HCT116 (cell line): ENCODE measurements at regions not wholly inside any gene's neighbourhood (a gene's known extent, or its start where the extent isn't known, plus 50 kb on each side); places are given as distances from the start of the nearest gene placed in this dataset.

ENCODE experiments used
- ATAC-seq: fragments of 200-7000 bp; cut with Tn5 transposase; 2 replicates; pipeline ENCODE4 v1.9.1; 2020; ENCODE audit warnings: mild to moderate bottlenecking, moderate library complexity
- BruUV-seq: library from RNA; stranded (reverse); fragments of 400-500 nt; replicated peaks from 2 replicates; lab custom pipeline; 2021; lab: Mats Ljungman, UMichigan
- CTCF ChIA-PET: fragments of 300-600 bp; sonication (Branson Sonifier 250); formaldehyde crosslinking; loops from one replicate; lab custom pipeline; 2021; ENCODE audit warnings: antibody characterized with exemption; lab: Charles Lee
- POLR2A ChIA-PET: fragments of 300-600, 350-600 bp; sonication (Branson Sonifier 250); formaldehyde crosslinking; loops from one replicate; lab custom pipeline; 2021; ENCODE audit warnings: antibody characterized with exemption; lab: Charles Lee
- RAD21 ChIA-PET, 2 experiments: fragments of 300-600 bp; sonication (Branson Sonifier 250); formaldehyde crosslinking; loops; one replicate each; lab custom pipeline; 2023; ENCODE audit warnings: low total read pairs in 2 of 2; ENCODE audit not compliant: uncharacterized antibody in 2 of 2, unreplicated experiment in 2 of 2, low non-redundant PET in 1 of 2; lab: Charles Lee
- DNase-seq: peaks from one replicate; pipeline ENCODE4 v3.0.0-alpha.2; 2010; ENCODE audit warnings: low read depth, low spot score
- H2AFZ ChIP-seq: fragments of 200-600 bp; shearing (Covaris generic), sonication (generic); 2 replicates; pipeline ENCODE4 v1.6.1; 2017; ENCODE audit warnings: low read depth, mixed run types, mixed read lengths, antibody characterized with exemption, low read length; ENCODE audit not compliant: poor library complexity, severe bottlenecking
- H3K27ac ChIP-seq: 2 replicates; pipeline ENCODE4 v1.5.1; 2012; ENCODE audit warnings: low read depth, low read length
- H3K27me3 ChIP-seq: fragments of 200-600 bp; sonication (generic); 2 replicates; pipeline ENCODE4 v1.6.1; 2016; ENCODE audit warnings: mixed run types, low read length, mixed read lengths; ENCODE audit not compliant: insufficient read depth
- H3K36me3 ChIP-seq, 2 experiments: fragments of 200-500 bp in 1 of 2; fragments of 200-600 bp in 1 of 2; sonication (Bioruptor generic) in 1 of 2; sonication (generic) in 1 of 2; 2 replicates each; pipeline versions ENCODE4 v1.5.1 to v1.6.1; 2014 to 2016; ENCODE audit warnings: low read length in 2 of 2, inconsistent platforms in 1 of 2, mixed read lengths in 1 of 2, mixed run types in 1 of 2; ENCODE audit not compliant: insufficient read depth in 2 of 2, control insufficient read depth in 1 of 2
- H3K4me1 ChIP-seq, 2 experiments: fragments of 200-600 bp in 1 of 2; sonication (generic) in 1 of 2; 2 replicates each; pipeline versions ENCODE4 v1.5.1 to v1.6.1; 2012 to 2017; ENCODE audit warnings: low read length in 2 of 2, inconsistent platforms in 1 of 2, mild to moderate bottlenecking in 1 of 2, mixed read lengths in 1 of 2, mixed run types in 1 of 2, moderate library complexity in 1 of 2; ENCODE audit not compliant: insufficient read depth in 2 of 2, control insufficient read depth in 1 of 2
- H3K4me2 ChIP-seq: fragments of 200-600 bp; sonication (generic); 2 replicates; pipeline ENCODE4 v1.6.1; 2017; ENCODE audit warnings: mixed run types, low read length, mixed read lengths
- H3K4me3 ChIP-seq, 2 experiments: fragments of 200-600 bp in 1 of 2; sonication (generic) in 1 of 2; replicated peaks in 1 of 2; 2 replicates each; pipeline ENCODE4 v1.5.1; 2011 to 2016; ENCODE audit warnings: low read length in 2 of 2, control low read depth in 1 of 2, low read depth in 1 of 2, mild to moderate bottlenecking in 1 of 2, mixed read lengths in 1 of 2, mixed run types in 1 of 2
- H3K79me2 ChIP-seq: fragments of 200-600 bp; sonication (generic); 2 replicates; pipeline ENCODE4 v1.6.1; 2017; ENCODE audit warnings: mild to moderate bottlenecking, mixed run types, low read length, moderate library complexity, mixed read lengths; ENCODE audit not compliant: insufficient read depth
- H3K9ac ChIP-seq: fragments of 200-600 bp; sonication (generic); 2 replicates; pipeline ENCODE4 v1.6.1; 2016; ENCODE audit warnings: low read length, mixed read lengths
- H3K9me2 ChIP-seq: fragments of 200-600 bp; sonication (generic), shearing (Covaris generic); 2 replicates; pipeline ENCODE4 v1.6.1; 2017; ENCODE audit warnings: mixed run types, mild to moderate bottlenecking, moderate library complexity; ENCODE audit not compliant: insufficient read depth
- H3K9me3 ChIP-seq, 2 experiments: fragments of 200-500 bp in 1 of 2; fragments of 200-600 bp in 1 of 2; sonication (Bioruptor generic) in 1 of 2; sonication (generic) in 1 of 2; 2 replicates each; pipeline ENCODE4 v1.6.1; 2014 to 2017; ENCODE audit warnings: low read length in 2 of 2, mixed read lengths in 2 of 2, inconsistent platforms in 1 of 2, low read depth in 1 of 2, mild to moderate bottlenecking in 1 of 2, mixed run types in 1 of 2, moderate library complexity in 1 of 2; ENCODE audit not compliant: control insufficient read depth in 1 of 2, insufficient read depth in 1 of 2
- H4K20me1 ChIP-seq: fragments of 200-600 bp; sonication (generic), shearing (Covaris generic); 2 replicates; pipeline ENCODE4 v1.6.1; 2017; ENCODE audit warnings: mixed run types, mild to moderate bottlenecking, moderate library complexity; ENCODE audit not compliant: insufficient read depth
- EGR1 ChIP-seq: IDR thresholded peaks from 2 replicates; pipeline ENCODE4 v1.6.1; 2012; ENCODE audit warnings: low read depth
- ELF1 ChIP-seq: IDR thresholded peaks from 2 replicates; pipeline ENCODE4 v1.6.1; 2012; ENCODE audit warnings: low read depth, borderline replicate concordance
- FOSL1 ChIP-seq: IDR thresholded peaks from 2 replicates; pipeline ENCODE4 v1.6.1; 2012; ENCODE audit warnings: low read depth
- JUND ChIP-seq: IDR thresholded peaks from 2 replicates; pipeline ENCODE4 v1.6.1; 2012
- POLR2A ChIP-seq: IDR thresholded peaks from 2 replicates; pipeline ENCODE4 v1.7.0; 2011; ENCODE audit warnings: borderline replicate concordance; ENCODE audit not compliant: insufficient read depth, insufficient read length; ENCODE audit errors: extremely low read depth
- POLR2AphosphoS5 ChIP-seq: IDR thresholded peaks from 2 replicates; pipeline ENCODE4 v1.6.1; 2011; ENCODE audit warnings: mild to moderate bottlenecking, low read depth, low read length, moderate library complexity
- RAD21 ChIP-seq: IDR thresholded peaks from 2 replicates; pipeline ENCODE4 v1.6.1; 2012; ENCODE audit warnings: low read depth, mild to moderate bottlenecking
- SP1 ChIP-seq: IDR thresholded peaks from 2 replicates; pipeline ENCODE4 v1.6.1; 2012; ENCODE audit warnings: low read depth
- ZFX ChIP-seq: fragments of 450-650 bp; IDR thresholded peaks from 2 replicates; pipeline ENCODE4 v1.6.1; 2017
- ZNF274 ChIP-seq: fragments of 200-500 bp; sonication (Bioruptor generic); IDR thresholded peaks from 2 replicates; pipeline ENCODE4 v1.6.1; 2014; ENCODE audit warnings: mild to moderate bottlenecking, low read depth, low read length, inconsistent platforms
- intact Hi-C: fragments of 100-400 bp; cut with micrococcal nuclease; formaldehyde crosslinking; loops from 2 replicates; pipeline ENCODE4 v1.10.0; 2022
- TF ChIP-seq, protein P1 (sequence below): IDR thresholded peaks from 2 replicates; pipeline ENCODE4 v1.6.1; 2012
- TF ChIP-seq, protein P2 (sequence below), 3 experiments: fragments of 200-600 bp in 1 of 3; sonication (generic) in 1 of 3; IDR thresholded peaks in 2 of 3; conservative IDR thresholded peaks in 1 of 3; 2 replicates each; pipeline ENCODE4 v1.5.1; 2012 to 2017; ENCODE audit warnings: low read depth in 2 of 3, low read length in 2 of 3, antibody characterized with exemption in 1 of 3, borderline replicate concordance in 1 of 3, control low read depth in 1 of 3, mild to moderate bottlenecking in 1 of 3, mixed read lengths in 1 of 3, mixed run types in 1 of 3, moderate library complexity in 1 of 3; ENCODE audit not compliant: insufficient read depth in 1 of 3
- TF ChIP-seq, protein P3 (sequence below): IDR thresholded peaks from 2 replicates; pipeline ENCODE4 v1.6.1; 2012

DNA sequence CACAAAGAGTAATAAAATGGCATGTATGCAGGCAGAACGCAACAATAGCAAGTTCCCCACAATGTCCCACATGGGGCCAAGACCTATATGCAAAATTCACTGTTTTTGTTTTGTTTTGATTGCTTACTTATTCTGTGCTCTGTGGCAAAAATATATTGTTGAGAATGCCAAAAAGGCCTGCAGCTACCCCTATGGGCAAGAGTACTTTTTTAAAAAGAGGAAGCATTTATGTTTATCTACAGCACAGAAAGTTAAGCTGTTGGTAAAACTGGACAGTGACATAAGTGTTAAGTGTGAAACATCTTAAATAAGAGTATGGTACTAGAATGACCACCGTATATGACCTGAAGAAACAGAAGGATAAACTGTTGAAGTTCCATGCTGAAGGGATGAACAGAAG lies 301.9 kb upstream of the ZC3H12C start:
- RAD21 ChIA-PET, result no interaction called here

DNA sequence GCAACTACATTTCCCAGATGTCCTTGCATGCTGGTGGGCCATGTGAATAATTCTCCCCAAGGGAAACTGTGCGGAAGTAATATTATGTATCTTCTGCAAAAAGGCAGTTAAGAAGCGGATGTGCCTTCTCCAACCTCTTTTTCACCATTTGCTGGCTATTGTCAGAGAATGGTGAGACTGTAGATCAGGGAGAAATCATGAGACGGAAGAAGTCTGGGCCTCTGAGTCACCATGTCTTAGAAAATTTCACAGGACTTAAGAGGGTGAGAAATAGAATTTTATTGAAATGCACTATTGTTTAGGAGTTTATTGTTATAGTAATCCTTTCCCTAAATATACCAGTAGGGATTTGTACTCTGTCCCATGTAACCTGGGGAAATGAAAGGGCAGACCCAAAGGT lies 298.7 kb upstream of the ZC3H12C start:
- no peak for ATAC-seq
- Histone ChIP-seq H2AFZ (no peak overlapping the region), H3K9ac (no peak overlapping the region), H3K27ac (no peak overlapping the region), H3K79me2 (no peaks in the 10 kb centered on the region), H3K4me2 (no peak overlapping the region), H3K4me3 (no peak overlapping the region), H4K20me1 (no peaks in the 10 kb centered on the region), H3K27me3 (no peaks in the 10 kb centered on the region), H3K9me2 (no peaks in the 10 kb centered on the region), H3K4me1 (peaks cover 0 to 12% of the 10 kb centered on the region in 2 experiments; a peak in 2 of 4 replicates), H3K36me3 (no peaks in the 10 kb centered on the region), H3K9me3 (no peaks in the 10 kb centered on the region)
- BruUV-seq, result no TSS peak
- CTCF ChIA-PET, result no interaction called here
- no peak for DNase-seq
- POLR2A ChIA-PET, result no interaction called here
- intact Hi-C loops, result loop anchor here (5.0 kb wide), 1 partner anchor 1097 kb away; no protein-coding TSS in a partner anchor
- no peak for TF ChIP-seq POLR2AphosphoS5
- TF ChIP-seq, protein P1, sequence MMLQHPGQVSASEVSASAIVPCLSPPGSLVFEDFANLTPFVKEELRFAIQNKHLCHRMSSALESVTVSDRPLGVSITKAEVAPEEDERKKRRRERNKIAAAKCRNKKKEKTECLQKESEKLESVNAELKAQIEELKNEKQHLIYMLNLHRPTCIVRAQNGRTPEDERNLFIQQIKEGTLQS, result no peak
- no peak for TF ChIP-seq JUND
- no peak for TF ChIP-seq POLR2A
- no peak for TF ChIP-seq ZNF274
- TF ChIP-seq ZFX, result no peak
- TF ChIP-seq ELF1, result no peak
- TF ChIP-seq FOSL1, result no peak
- no peak for TF ChIP-seq EGR1
- TF ChIP-seq, protein P2, sequence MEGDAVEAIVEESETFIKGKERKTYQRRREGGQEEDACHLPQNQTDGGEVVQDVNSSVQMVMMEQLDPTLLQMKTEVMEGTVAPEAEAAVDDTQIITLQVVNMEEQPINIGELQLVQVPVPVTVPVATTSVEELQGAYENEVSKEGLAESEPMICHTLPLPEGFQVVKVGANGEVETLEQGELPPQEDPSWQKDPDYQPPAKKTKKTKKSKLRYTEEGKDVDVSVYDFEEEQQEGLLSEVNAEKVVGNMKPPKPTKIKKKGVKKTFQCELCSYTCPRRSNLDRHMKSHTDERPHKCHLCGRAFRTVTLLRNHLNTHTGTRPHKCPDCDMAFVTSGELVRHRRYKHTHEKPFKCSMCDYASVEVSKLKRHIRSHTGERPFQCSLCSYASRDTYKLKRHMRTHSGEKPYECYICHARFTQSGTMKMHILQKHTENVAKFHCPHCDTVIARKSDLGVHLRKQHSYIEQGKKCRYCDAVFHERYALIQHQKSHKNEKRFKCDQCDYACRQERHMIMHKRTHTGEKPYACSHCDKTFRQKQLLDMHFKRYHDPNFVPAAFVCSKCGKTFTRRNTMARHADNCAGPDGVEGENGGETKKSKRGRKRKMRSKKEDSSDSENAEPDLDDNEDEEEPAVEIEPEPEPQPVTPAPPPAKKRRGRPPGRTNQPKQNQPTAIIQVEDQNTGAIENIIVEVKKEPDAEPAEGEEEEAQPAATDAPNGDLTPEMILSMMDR (IDR thresholded peaks at IDR 0.05 in 2 of 3, conservative IDR thresholded peaks at IDR 0.05 in 1 of 3; ENCODE audit: borderline replicate concordance in 1 of 3, insufficient read depth in 1 of 3, low read depth in 2 of 3, low read length in 2 of 3), result no peak
- RAD21 ChIA-PET, result no interaction called here

More for the DNA sequence above, 301.9 kb upstream of the ZC3H12C start:
- BruUV-seq, result no TSS peak
- H3K27me3 ChIP-seq, result no peaks in the 10 kb centered on the region
- no peaks in the 10 kb centered on the region for H3K9me3 ChIP-seq
- ATAC-seq, result no peak
- H4K20me1 ChIP-seq, result no peaks in the 10 kb centered on the region
- CTCF ChIA-PET, result no interaction called here
- no peak overlapping the region for H3K9ac ChIP-seq
- 0 out of 2 replicates have a peak, but pooled peaks have one; percentile 12 for TF ChIP-seq RAD21
- TF ChIP-seq, protein P3, sequence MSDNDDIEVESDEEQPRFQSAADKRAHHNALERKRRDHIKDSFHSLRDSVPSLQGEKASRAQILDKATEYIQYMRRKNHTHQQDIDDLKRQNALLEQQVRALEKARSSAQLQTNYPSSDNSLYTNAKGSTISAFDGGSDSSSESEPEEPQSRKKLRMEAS, result no peak
- no peak for TF ChIP-seq SP1
- no peaks in the 10 kb centered on the region for H3K36me3 ChIP-seq
- DNase-seq, result no peak
- H3K4me3 ChIP-seq, result no peak overlapping the region
- H3K4me1 ChIP-seq, result peaks cover 0 to 9% of the 10 kb centered on the region in 2 experiments; a peak in 2 of 4 replicates
- intact Hi-C loops, result loop anchor here (5.0 kb wide), 1 partner anchor 1094 kb away; no protein-coding TSS in a partner anchor
- no peak overlapping the region for H3K27ac ChIP-seq
- no peaks in the 10 kb centered on the region for H3K79me2 ChIP-seq
- no peak overlapping the region for H2AFZ ChIP-seq
- no peak overlapping the region for H3K4me2 ChIP-seq
- POLR2A ChIA-PET, result no interaction called here
- H3K9me2 ChIP-seq, result no peaks in the 10 kb centered on the region
